Heart left ventricle (tissue), 16 donors: ENCODE measurements at regions not wholly inside any gene's neighbourhood (a gene's known extent, or its start where the extent isn't known, plus 50 kb on each side); places are given as distances from the start of the nearest gene placed in this dataset.

Source experiments
- ATAC-seq, 4 donors: fragments of 200-7000 bp; cut with Tn5 transposase; one replicate each; pipeline ENCODE4 v1.9.1; 2020 to 2022; ENCODE audit warnings: moderate library complexity in 4 of 4, mild to moderate bottlenecking in 3 of 4, moderate number of reproducible peaks in 1 of 4
- DNase-seq, 5 donors: peaks; one replicate each; pipeline ENCODE4 v3.0.0-alpha.2; 2020
- H3K27ac ChIP-seq, 12 donors: fragments of 200-600 bp; sonication (generic) in 4 of 12; one replicate each; pipeline versions ENCODE4 v1.5.0 to v1.8.0; 2016 to 2022; ENCODE audit warnings: mild to moderate bottlenecking in 2 of 12
- H3K27me3 ChIP-seq, 9 donors: fragments of 200-600 bp; sonication (generic) in 2 of 9; one replicate each; pipeline versions ENCODE4 v1.5.1 to v1.8.0; 2016 to 2022; ENCODE audit warnings: mild to moderate bottlenecking in 3 of 9
- H3K36me3 ChIP-seq, 9 donors: fragments of 200-600 bp; sonication (generic) in 2 of 9; one replicate each; pipeline versions ENCODE4 v1.5.0 to v1.8.0; 2018 to 2022; ENCODE audit warnings: mild to moderate bottlenecking in 2 of 9
- H3K4me1 ChIP-seq, 12 donors: fragments of 200-600 bp; sonication (generic) in 4 of 12; one replicate each; pipeline versions ENCODE4 v1.5.0 to v1.8.0; 2016 to 2022; ENCODE audit warnings: mild to moderate bottlenecking in 3 of 12
- H3K4me3 ChIP-seq, 12 donors: fragments of 200-600 bp; sonication (generic) in 4 of 12; one replicate each; pipeline versions ENCODE4 v1.5.0 to v1.8.0; 2017 to 2022; ENCODE audit warnings: mild to moderate bottlenecking in 9 of 12, moderate library complexity in 4 of 12
- H3K9me3 ChIP-seq, 12 donors: fragments of 200-600 bp; sonication (generic) in 4 of 12; one replicate each; pipeline versions ENCODE4 v1.5.0 to v1.8.0; 2016 to 2022; ENCODE audit warnings: mild to moderate bottlenecking in 1 of 12
- POLR2A ChIP-seq, 2 donors: fragments of 450-650 bp; IDR thresholded peaks; one replicate each; pipeline ENCODE4 v1.6.1; 2017; ENCODE audit warnings: antibody characterized with exemption in 2 of 2, mild to moderate bottlenecking in 2 of 2, moderate library complexity in 2 of 2
- WGBS, 4 donors: extraction: QIAGEN DNeasy Blood & Tissue Kit in 2 of 4; methylation state at CpG; one replicate each; pipeline versions ENCODE4 v1.1.5 to v1.1.7; 2013 to 2018; 5-methylcytosine and 5-hydroxymethylcytosine counted together
- intact Hi-C, 10 donors: fragments of 100-400 bp; cut with DNase I; formaldehyde crosslinking; loops; one replicate each; pipeline versions ENCODE4 v1.11.1 to v1.14.2; 2022
- TF ChIP-seq, protein P1 (sequence below), 12 donors: fragments of 200-600 bp; sonication (generic) in 4 of 12; IDR thresholded peaks; one replicate each; pipeline versions ENCODE4 v1.5.0 to v1.8.0; 2018 to 2022; ENCODE audit warnings: antibody characterized with exemption in 12 of 12, mild to moderate bottlenecking in 5 of 12
- donor health status: ischemic (EF 13 %, LVEDD 7.1; RV severe dilation, severe dysfunction).
- donor health status: healthy with polysubstance abuse.
- donor health status: DM: no; HTN: yes; CAD: no.
- donor health status: DM: no; HTN: no; CAD: no.
- donor health status: ischemic (EF 25% LVEDD 6.9; RV normal size, moderate dysfunction).
- donor health status: ischemic (EF 25% LVEDD 5.7; RV mildly dilated, moderate dysfunction).
- donor health status: healthy.
- donor health status: DM: yes; HTN: yes; CAD: no.
- donor health status: ischemic (EF 35%, LVEDD 5.7; RV mildly dilated, moderate dysfunction).
- donor health status: nonischemic (EF 11% LVEDD 7.7; RV severe dilation, severe dysfunction).
- donor health status: DM: yes; HTN: yes; CAD: no.
- donor health status: PGD.
- donor health status: ischemic (EF 29% LVEDD 5.4; RV normal size, mild dysfunction).
- donor health status: nonischemic (EF 23%, LVEDD 6.1; RV moderate dilation, normal function).

DNA sequence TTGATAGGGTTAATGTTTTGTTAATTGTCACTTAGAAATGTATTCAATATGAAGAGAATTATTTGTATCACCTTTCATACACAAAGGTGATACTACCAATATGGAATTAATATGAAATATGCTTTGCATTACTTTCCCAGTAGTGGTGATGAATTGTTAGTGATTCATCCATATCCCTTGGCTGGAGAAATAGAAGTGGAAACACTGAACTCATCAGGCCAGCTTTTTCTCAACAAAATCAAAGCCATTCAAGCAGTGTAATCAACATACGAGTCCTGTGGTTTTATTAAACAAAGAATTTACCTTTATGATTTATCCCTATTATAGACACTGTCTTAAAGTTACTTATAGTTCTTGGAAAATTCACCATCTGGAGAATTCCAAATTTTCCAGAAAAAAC lies 264.0 kb upstream of the MEF2C start:
- H3K4me3 ChIP-seq = no peak overlapping the region
- no peaks in the 10 kb centered on the region for H3K4me1 ChIP-seq
- intact Hi-C loops = no loop called here
- no peak overlapping the region for H3K27ac ChIP-seq
- 92 to 98% (median 95%) methylated on average over 1 of the region's 1 CpG for WGBS, 4 donors
- H3K27me3 ChIP-seq = no peaks in the 10 kb centered on the region
- no peak for DNase-seq
- H3K9me3 ChIP-seq = peaks cover 0 to 1% (median 0%) of the 10 kb centered on the region in 12 donors
- no peaks in the 10 kb centered on the region for H3K36me3 ChIP-seq
- no peak for TF ChIP-seq POLR2A (IDR thresholded peaks at IDR 0.05)
- TF ChIP-seq, protein P1, sequence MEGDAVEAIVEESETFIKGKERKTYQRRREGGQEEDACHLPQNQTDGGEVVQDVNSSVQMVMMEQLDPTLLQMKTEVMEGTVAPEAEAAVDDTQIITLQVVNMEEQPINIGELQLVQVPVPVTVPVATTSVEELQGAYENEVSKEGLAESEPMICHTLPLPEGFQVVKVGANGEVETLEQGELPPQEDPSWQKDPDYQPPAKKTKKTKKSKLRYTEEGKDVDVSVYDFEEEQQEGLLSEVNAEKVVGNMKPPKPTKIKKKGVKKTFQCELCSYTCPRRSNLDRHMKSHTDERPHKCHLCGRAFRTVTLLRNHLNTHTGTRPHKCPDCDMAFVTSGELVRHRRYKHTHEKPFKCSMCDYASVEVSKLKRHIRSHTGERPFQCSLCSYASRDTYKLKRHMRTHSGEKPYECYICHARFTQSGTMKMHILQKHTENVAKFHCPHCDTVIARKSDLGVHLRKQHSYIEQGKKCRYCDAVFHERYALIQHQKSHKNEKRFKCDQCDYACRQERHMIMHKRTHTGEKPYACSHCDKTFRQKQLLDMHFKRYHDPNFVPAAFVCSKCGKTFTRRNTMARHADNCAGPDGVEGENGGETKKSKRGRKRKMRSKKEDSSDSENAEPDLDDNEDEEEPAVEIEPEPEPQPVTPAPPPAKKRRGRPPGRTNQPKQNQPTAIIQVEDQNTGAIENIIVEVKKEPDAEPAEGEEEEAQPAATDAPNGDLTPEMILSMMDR (IDR thresholded peaks at IDR 0.05) = no peak
- no peak for ATAC-seq

DNA sequence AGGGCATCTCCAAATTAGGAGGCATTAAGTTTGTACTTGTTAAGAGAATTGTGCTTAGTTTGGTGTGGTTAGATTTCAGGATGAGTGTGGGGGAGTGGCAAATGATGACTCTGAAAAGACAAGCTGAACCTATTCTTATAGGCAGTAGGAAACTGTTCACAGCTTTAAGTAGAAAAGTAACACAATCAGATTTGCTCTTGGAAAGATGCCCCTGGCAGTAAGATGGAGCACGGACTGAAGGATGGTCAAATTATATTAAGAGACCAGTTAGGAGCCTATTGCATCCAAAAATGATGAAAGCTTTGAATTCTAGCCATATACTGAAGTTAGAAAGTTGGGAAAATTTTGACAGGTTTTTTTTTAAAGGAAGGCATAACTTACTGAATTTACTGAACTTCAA lies 254.2 kb upstream of the MEF2C start:
- Histone ChIP-seq H3K4me3 (no peak overlapping the region), H3K27me3 (no peaks in the 10 kb centered on the region), H3K27ac (no peak overlapping the region), H3K4me1 (no peaks in the 10 kb centered on the region), H3K9me3 (no peaks in the 10 kb centered on the region), H3K36me3 (no peaks in the 10 kb centered on the region)
- DNase-seq (no peak), ATAC-seq (no peak)
- no peak for TF ChIP-seq POLR2A (IDR thresholded peaks at IDR 0.05)
- TF ChIP-seq, protein P1 (IDR thresholded peaks at IDR 0.05) = no peak
- 76 to 86% (median 80%) methylated on average over 1 of the region's 1 CpG for WGBS, 4 donors
- intact Hi-C loops = no loop called here

DNA sequence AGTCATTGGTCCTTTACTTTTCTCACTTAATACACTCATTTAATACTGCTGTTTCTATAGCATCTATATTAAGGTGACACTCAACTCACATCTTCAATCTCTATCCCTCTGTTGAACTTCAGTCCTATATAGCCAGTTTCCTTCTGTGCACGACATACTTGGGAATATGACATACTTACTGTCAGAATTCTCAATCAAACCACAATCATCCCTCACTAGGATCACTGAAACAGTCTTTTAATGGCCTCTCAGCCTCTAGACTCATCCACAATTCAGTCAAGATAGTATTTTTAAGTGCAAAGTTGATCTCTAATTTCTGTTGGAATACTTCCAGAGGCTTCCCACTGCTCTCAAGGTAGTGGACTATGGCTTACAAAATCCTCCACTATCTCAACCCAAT lies 251.0 kb upstream of the MEF2C start:
- DNase-seq (no peak), ATAC-seq (no peak)
- Histone ChIP-seq H3K36me3 (no peaks in the 10 kb centered on the region), H3K27me3 (no peaks in the 10 kb centered on the region), H3K4me3 (no peak overlapping the region), H3K27ac (no peak overlapping the region), H3K9me3 (no peaks in the 10 kb centered on the region), H3K4me1 (no peaks in the 10 kb centered on the region)
- TF ChIP-seq, protein P1 (IDR thresholded peaks at IDR 0.05) = no peak
- TF ChIP-seq POLR2A (IDR thresholded peaks at IDR 0.05) = no peak
- intact Hi-C loops = no loop called here
- 86 to 97% (median 95%) methylated on average over 1 of the region's 1 CpG for WGBS, 4 donors

DNA sequence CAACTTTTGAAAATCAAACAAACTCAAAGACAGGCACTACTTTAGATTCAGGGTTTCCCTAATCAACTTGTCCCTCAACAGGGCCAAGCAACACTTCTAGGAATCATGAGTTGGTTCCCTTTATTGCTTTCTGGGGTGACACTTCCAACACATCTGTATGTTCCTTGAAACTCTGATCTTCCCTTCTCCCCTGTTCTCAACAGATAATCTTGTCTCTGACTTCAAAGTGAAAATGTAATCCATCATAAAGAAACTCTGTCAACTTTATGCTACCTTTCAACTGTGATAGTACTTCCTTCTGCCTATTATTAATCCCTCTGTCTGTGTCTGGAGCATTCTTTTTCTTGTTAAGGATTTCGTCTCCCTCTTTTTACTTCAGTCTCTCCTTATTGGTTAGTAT lies 250.1 kb upstream of the MEF2C start:
- Histone ChIP-seq H3K4me3 (no peak overlapping the region), H3K27ac (no peak overlapping the region), H3K27me3 (no peaks in the 10 kb centered on the region), H3K4me1 (peaks cover 0 to under 1% (median 0%) of the 10 kb centered on the region in 12 donors), H3K36me3 (no peaks in the 10 kb centered on the region), H3K9me3 (no peaks in the 10 kb centered on the region)
- no peak for ATAC-seq
- TF ChIP-seq POLR2A (IDR thresholded peaks at IDR 0.05) = no peak
- TF ChIP-seq, protein P1 (IDR thresholded peaks at IDR 0.05) = no peak
- intact Hi-C loops = no loop called here
- WGBS, 4 donors = 84 to 95% (median 92%) methylated on average over 1 of the region's 1 CpG
- DNase-seq = no peak
